ENCODE measurements at regions not wholly inside any gene's neighbourhood (a gene's known extent, or its start where the extent isn't known, plus 50 kb on each side); places are given as distances from the start of the nearest gene placed in this dataset.

DNA sequence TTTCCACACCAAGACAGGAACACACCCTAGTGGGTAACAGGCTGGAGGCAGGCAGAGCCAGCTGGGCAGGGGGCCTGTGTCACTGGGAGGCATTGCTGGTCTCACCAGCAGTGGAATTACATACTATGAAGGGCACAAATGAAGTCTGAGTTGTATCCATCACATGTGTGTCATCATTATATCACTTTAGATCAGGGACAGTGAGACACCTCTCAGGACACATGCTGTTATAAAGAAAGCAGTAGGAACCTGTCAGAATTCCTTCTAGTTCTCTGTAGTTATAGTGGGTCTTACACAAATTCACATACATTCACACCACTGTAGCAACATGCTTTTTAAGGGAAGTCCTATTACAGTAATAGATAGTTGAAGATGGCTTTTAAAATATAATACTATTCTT, 63.5 kb upstream of the FYN start:
- DNase-seq = no peak
- intact Hi-C loops (cut with micrococcal nuclease; ENCODE audit: unreplicated experiment) = no loop called here
- Mint-ChIP-seq H3K4me1 (ENCODE audit: low read depth, unreplicated experiment) (no peaks in the 10 kb centered on the region), H3K27ac (ENCODE audit: unreplicated experiment) (no peak overlapping the region), H3K27me3 (ENCODE audit: unreplicated experiment) (peaks cover 25% of the 10 kb centered on the region), H3K36me3 (ENCODE audit: insufficient read depth, unreplicated experiment) (no peaks in the 10 kb centered on the region), H3K4me3 (ENCODE audit: low read depth, unreplicated experiment) (no peak overlapping the region), H3K9me3 (ENCODE audit: low read depth, unreplicated experiment) (peaks cover 4% of the 10 kb centered on the region)
- CTCF ChIA-PET = no interaction called here
- no TSS peak for BruUV-seq (replicated peaks)
- TF ChIP-seq, protein P1, sequence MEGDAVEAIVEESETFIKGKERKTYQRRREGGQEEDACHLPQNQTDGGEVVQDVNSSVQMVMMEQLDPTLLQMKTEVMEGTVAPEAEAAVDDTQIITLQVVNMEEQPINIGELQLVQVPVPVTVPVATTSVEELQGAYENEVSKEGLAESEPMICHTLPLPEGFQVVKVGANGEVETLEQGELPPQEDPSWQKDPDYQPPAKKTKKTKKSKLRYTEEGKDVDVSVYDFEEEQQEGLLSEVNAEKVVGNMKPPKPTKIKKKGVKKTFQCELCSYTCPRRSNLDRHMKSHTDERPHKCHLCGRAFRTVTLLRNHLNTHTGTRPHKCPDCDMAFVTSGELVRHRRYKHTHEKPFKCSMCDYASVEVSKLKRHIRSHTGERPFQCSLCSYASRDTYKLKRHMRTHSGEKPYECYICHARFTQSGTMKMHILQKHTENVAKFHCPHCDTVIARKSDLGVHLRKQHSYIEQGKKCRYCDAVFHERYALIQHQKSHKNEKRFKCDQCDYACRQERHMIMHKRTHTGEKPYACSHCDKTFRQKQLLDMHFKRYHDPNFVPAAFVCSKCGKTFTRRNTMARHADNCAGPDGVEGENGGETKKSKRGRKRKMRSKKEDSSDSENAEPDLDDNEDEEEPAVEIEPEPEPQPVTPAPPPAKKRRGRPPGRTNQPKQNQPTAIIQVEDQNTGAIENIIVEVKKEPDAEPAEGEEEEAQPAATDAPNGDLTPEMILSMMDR (IDR thresholded peaks at IDR 0.05; ENCODE audit: unreplicated experiment) = no peak

DNA sequence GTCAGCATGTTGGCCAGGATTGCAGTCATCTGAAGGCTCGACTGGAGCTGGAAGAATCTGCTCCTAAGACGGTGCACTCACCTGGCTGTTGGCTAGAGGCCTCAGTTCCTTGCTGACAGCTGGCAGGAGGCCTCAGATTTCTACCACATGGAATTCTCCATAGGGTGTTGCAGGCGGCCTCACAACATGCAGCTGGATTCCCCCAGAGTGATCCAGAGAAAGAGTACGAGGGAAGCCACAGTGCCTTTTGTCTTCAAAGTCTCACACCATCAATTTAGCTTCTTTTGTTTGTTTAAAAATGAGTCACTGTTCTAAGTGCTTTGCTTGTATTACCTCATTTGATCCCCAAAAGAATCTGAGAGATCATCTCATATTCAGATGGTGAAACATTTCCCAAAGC, 65.5 kb upstream of the FYN start:
- no peak for DNase-seq

GRCh38 chr6:111939902-111940301, 66.7 kb upstream of the FYN start:
- Mint-ChIP-seq H3K4me3 (ENCODE audit: low read depth, unreplicated experiment) (no peak overlapping the region), H3K9me3 (ENCODE audit: low read depth, unreplicated experiment) (peaks cover 2% of the 10 kb centered on the region), H3K4me1 (ENCODE audit: low read depth, unreplicated experiment) (no peaks in the 10 kb centered on the region), H3K36me3 (ENCODE audit: insufficient read depth, unreplicated experiment) (no peaks in the 10 kb centered on the region), H3K27me3 (ENCODE audit: unreplicated experiment) (no peaks in the 10 kb centered on the region), H3K27ac (ENCODE audit: unreplicated experiment) (no peak overlapping the region)
- intact Hi-C loops (cut with micrococcal nuclease; ENCODE audit: unreplicated experiment) = no loop called here
- no TSS peak for BruUV-seq (replicated peaks)
- TF ChIP-seq, protein P1 (IDR thresholded peaks at IDR 0.05; ENCODE audit: unreplicated experiment) = no peak
- CTCF ChIA-PET = no interaction called here
- DNase-seq = no peak

More for the DNA sequence above, 65.5 kb upstream of the FYN start:
- no peaks in the 10 kb centered on the region for H3K36me3 Mint-ChIP-seq (ENCODE audit: insufficient read depth, unreplicated experiment)
- CTCF ChIA-PET = no interaction called here
- TF ChIP-seq, protein P1 (IDR thresholded peaks at IDR 0.05; ENCODE audit: unreplicated experiment) = no peak
- peaks cover 2% of the 10 kb centered on the region for H3K9me3 Mint-ChIP-seq (ENCODE audit: low read depth, unreplicated experiment)
- no peak overlapping the region for H3K4me3 Mint-ChIP-seq (ENCODE audit: low read depth, unreplicated experiment)
- no peak overlapping the region for H3K27ac Mint-ChIP-seq (ENCODE audit: unreplicated experiment)
- no TSS peak for BruUV-seq (replicated peaks)
- peaks cover 5% of the 10 kb centered on the region for H3K27me3 Mint-ChIP-seq (ENCODE audit: unreplicated experiment)
- H3K4me1 Mint-ChIP-seq (ENCODE audit: low read depth, unreplicated experiment) = no peaks in the 10 kb centered on the region
- intact Hi-C loops (cut with micrococcal nuclease; ENCODE audit: unreplicated experiment) = no loop called here

DNA sequence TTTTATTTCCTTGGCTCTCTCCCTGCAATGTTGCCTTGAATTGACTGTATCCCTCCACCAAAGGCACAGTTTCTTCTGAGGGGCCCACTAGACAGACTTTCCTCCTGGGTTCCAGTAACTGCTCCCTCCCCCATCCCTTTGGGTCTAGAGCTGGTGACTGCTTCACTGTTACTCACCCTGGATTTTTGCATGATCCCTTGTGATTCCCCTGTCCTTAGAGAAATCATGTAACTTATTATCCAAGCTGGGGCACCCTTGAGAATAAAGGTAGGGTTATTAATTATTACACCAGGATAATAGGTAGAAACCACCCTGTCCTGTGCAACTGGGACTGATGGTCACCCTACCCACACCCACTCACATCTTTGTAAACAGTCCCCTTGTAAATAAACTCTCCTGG, 67.5 kb upstream of the FYN start:
- H3K27ac Mint-ChIP-seq (ENCODE audit: unreplicated experiment) = no peak overlapping the region
- H3K36me3 Mint-ChIP-seq (ENCODE audit: insufficient read depth, unreplicated experiment) = no peaks in the 10 kb centered on the region
- no peaks in the 10 kb centered on the region for H3K27me3 Mint-ChIP-seq (ENCODE audit: unreplicated experiment)
- peaks cover 2% of the 10 kb centered on the region for H3K9me3 Mint-ChIP-seq (ENCODE audit: low read depth, unreplicated experiment)
- no peak overlapping the region for H3K4me3 Mint-ChIP-seq (ENCODE audit: low read depth, unreplicated experiment)
- no peak for DNase-seq
- CTCF ChIA-PET = interaction anchor here (1.1 kb wide), 1 partner anchor 43 kb away, joined by 3 read pairs; no protein-coding TSS in a partner anchor
- H3K4me1 Mint-ChIP-seq (ENCODE audit: low read depth, unreplicated experiment) = no peaks in the 10 kb centered on the region
- TF ChIP-seq, protein P1 (IDR thresholded peaks at IDR 0.05; ENCODE audit: unreplicated experiment) = no peak
- no TSS peak for BruUV-seq (replicated peaks)
- intact Hi-C loops (cut with micrococcal nuclease; ENCODE audit: unreplicated experiment) = no loop called here

Data from Calu3 (cell line).